Endothelial cell of umbilical vein (primary cell): ENCODE measurements at regions not wholly inside any gene's neighbourhood (a gene's known extent, or its start where the extent isn't known, plus 50 kb on each side); places are given as distances from the start of the nearest gene placed in this dataset.

Source experiments
- BruUV-seq: library from RNA; stranded (reverse); fragments of 400-500 nt; replicated peaks from 2 replicates; lab custom pipeline; 2021; lab: Mats Ljungman, UMichigan
- CTCF ChIA-PET: fragments of 300-600, 350-600 bp; sonication (Branson Sonifier 250); formaldehyde crosslinking; loops from one replicate; lab custom pipeline; 2021; ENCODE audit warnings: antibody characterized with exemption, inconsistent platforms; lab: Charles Lee
- POLR2A ChIA-PET: fragments of 300-600, 350-600 bp; sonication (Branson Sonifier 250); formaldehyde crosslinking; loops from one replicate; lab custom pipeline; 2021; ENCODE audit warnings: antibody characterized with exemption, inconsistent platforms; lab: Charles Lee
- DNase-seq: peaks from one replicate; pipeline ENCODE4 v3.0.0-alpha.2; 2011; ENCODE audit warnings: low read depth, low spot score
- FAIRE-seq: peaks from 2 replicates; lab custom pipeline; 2011; peaks lifted over from hg19 to GRCh38; lab: Jason Lieb, UNC
- H2AFZ ChIP-seq: 2 replicates; pipeline ENCODE4 v1.6.0; 2012; ENCODE audit warnings: low read depth, low read length, control low read depth, inconsistent platforms
- H3K27ac ChIP-seq: 2 replicates; pipeline ENCODE4 v1.5.1; 2011; ENCODE audit warnings: low read depth, mild to moderate bottlenecking, control low read depth, low read length, moderate library complexity; ENCODE audit not compliant: insufficient read depth
- H3K27me3 ChIP-seq, 2 experiments: 2 replicates each; pipeline versions ENCODE4 v1.6.0 to v1.6.1; 2011; ENCODE audit warnings: low read length in 2 of 2, mixed read lengths in 1 of 2; ENCODE audit not compliant: control insufficient read depth in 2 of 2, insufficient read depth in 2 of 2
- H3K36me3 ChIP-seq, 2 experiments: 2 replicates in 1 of 2; 3 replicates in 1 of 2; pipeline ENCODE4 v1.5.1; 2011; ENCODE audit warnings: low read length in 2 of 2, mild to moderate bottlenecking in 1 of 2, moderate library complexity in 1 of 2; ENCODE audit not compliant: control insufficient read depth in 2 of 2, insufficient read depth in 2 of 2; ENCODE audit errors: extremely low read depth in 1 of 2
- H3K4me1 ChIP-seq: 3 replicates; pipeline ENCODE4 v1.5.1; 2011; ENCODE audit warnings: mild to moderate bottlenecking, low read length; ENCODE audit not compliant: control insufficient read depth, insufficient read depth; ENCODE audit errors: extremely low read depth
- H3K4me2 ChIP-seq: 2 replicates; pipeline ENCODE4 v1.6.1; 2011; ENCODE audit warnings: low read length, control low read depth, mixed read lengths; ENCODE audit not compliant: insufficient read depth
- H3K4me3 ChIP-seq, 3 experiments: fragments of 200-600 bp in 1 of 3; sonication (generic), shearing (Covaris generic) in 1 of 3; replicated peaks in 1 of 3; 2 replicates each; pipeline ENCODE4 v1.5.1; 2011 to 2016; ENCODE audit warnings: control low read depth in 3 of 3, low read length in 3 of 3, mild to moderate bottlenecking in 2 of 3, inconsistent platforms in 1 of 3, low read depth in 1 of 3, moderate library complexity in 1 of 3; ENCODE audit not compliant: insufficient read depth in 1 of 3
- H3K79me2 ChIP-seq: 2 replicates; pipeline ENCODE4 v1.6.0; 2012; ENCODE audit warnings: low read length, inconsistent platforms; ENCODE audit not compliant: control insufficient read depth, insufficient read depth
- H3K9ac ChIP-seq: replicated peaks from 2 replicates; pipeline ENCODE3; 2011; ENCODE audit warnings: low read length, control low read depth; ENCODE audit not compliant: insufficient read depth; ENCODE audit errors: extremely low read depth
- H3K9me1 ChIP-seq: replicated peaks from 3 replicates; pipeline ENCODE4 v1.6.0; 2011; ENCODE audit warnings: mild to moderate bottlenecking, low read length; ENCODE audit not compliant: control insufficient read depth, insufficient read depth; ENCODE audit errors: extremely low read depth
- H3K9me3 ChIP-seq: replicated peaks from 2 replicates; pipeline ENCODE4 v1.5.1; 2012; ENCODE audit warnings: low read length, inconsistent platforms; ENCODE audit not compliant: control insufficient read depth, insufficient read depth
- H4K20me1 ChIP-seq: replicated peaks from 2 replicates; pipeline ENCODE3; 2011; ENCODE audit warnings: mild to moderate bottlenecking, low read length; ENCODE audit not compliant: control insufficient read depth, insufficient read depth; ENCODE audit errors: extremely low read depth
- CTCF ChIP-seq, 2 donors: IDR thresholded peaks; 1 replicate in 1 of 2; 2 replicates in 1 of 2; pipeline ENCODE4 v1.5.1; 2011; ENCODE audit warnings: low read length in 2 of 2, mild to moderate bottlenecking in 2 of 2, moderate library complexity in 2 of 2, control low read depth in 1 of 2, inconsistent platforms in 1 of 2, low read depth in 1 of 2; ENCODE audit not compliant: insufficient read depth in 1 of 2; ENCODE audit errors: extremely low read depth in 1 of 2
- EZH2 ChIP-seq: IDR thresholded peaks from 2 replicates; pipeline ENCODE4 v1.6.1; 2012; ENCODE audit warnings: borderline replicate concordance, low read depth, mild to moderate bottlenecking, moderate library complexity, low read length, inconsistent platforms; ENCODE audit not compliant: severe bottlenecking
- FOS ChIP-seq: IDR thresholded peaks from 2 replicates; pipeline ENCODE4 v1.6.1; 2011; ENCODE audit warnings: mild to moderate bottlenecking, low read length, moderate library complexity, borderline replicate concordance; ENCODE audit not compliant: insufficient read depth
- JUN ChIP-seq: IDR thresholded peaks from 2 replicates; pipeline ENCODE4 v1.6.1; 2011; ENCODE audit warnings: borderline replicate concordance, low read depth; ENCODE audit not compliant: insufficient read length, insufficient read depth
- MYC ChIP-seq: IDR thresholded peaks from one replicate; pipeline ENCODE4 v1.6.1; 2011; ENCODE audit warnings: mild to moderate bottlenecking, low read depth, low read length
- POLR2A ChIP-seq: IDR thresholded peaks from 2 replicates; pipeline ENCODE4 v1.6.1; 2012; ENCODE audit warnings: low read depth, mild to moderate bottlenecking, control low read depth, low read length
- POLR2AphosphoS5 ChIP-seq: IDR thresholded peaks from 2 replicates; pipeline ENCODE4 v1.6.1; 2012; ENCODE audit warnings: low read depth, mild to moderate bottlenecking, control low read depth, low read length, moderate library complexity; ENCODE audit not compliant: insufficient read depth
- dilution Hi-C: fragments of 300-500 bp; cut with MboI; formaldehyde crosslinking; loops from one replicate; pipeline ENCODE4 v1.15.0; 2019; ENCODE audit warnings: low sequenced_read_pairs; ENCODE audit not compliant: extremely low pct_ligation_motif_present
- intact Hi-C: fragments of 100-400 bp; cut with micrococcal nuclease; formaldehyde crosslinking; loops from one replicate; pipeline ENCODE4 v1.10.0; 2022

- no peaks in the 10 kb centered on the region for H3K36me3 ChIP-seq
- no peak for DNase-seq
- peaks cover 0 to 2% of the 10 kb centered on the region in 2 experiments for H3K27me3 ChIP-seq
- TF ChIP-seq MYC (no peak), CTCF (IDR thresholded peaks at IDR 0.05; ENCODE audit: extremely low read depth in 1 of 2, insufficient read depth in 1 of 2, low read depth in 1 of 2, low read length in 2 of 2) (no peak), POLR2A (no peak), JUN (no peak), EZH2 (no peak), FOS (no peak), POLR2AphosphoS5 (no peak)
- ChIA-PET CTCF (interaction anchor here (1.0 kb wide), 1 partner anchor 21 kb away, joined by 3 read pairs; no protein-coding TSS in a partner anchor), POLR2A (no interaction called here)
- BruUV-seq, result no TSS peak
- H3K4me1 ChIP-seq, result no peaks in the 10 kb centered on the region
- no peak overlapping the region for H3K9ac ChIP-seq
- H2AFZ ChIP-seq, result no peak overlapping the region
- H3K9me3 ChIP-seq, result no peaks in the 10 kb centered on the region
- H4K20me1 ChIP-seq, result no peaks in the 10 kb centered on the region
- H3K4me2 ChIP-seq, result no peak overlapping the region
- dilution Hi-C loops (no loop called here), intact Hi-C loops (no loop called here)
- no peaks in the 10 kb centered on the region for H3K9me1 ChIP-seq
- FAIRE-seq, result no peak
- H3K4me3 ChIP-seq, result no peak overlapping the region
- no peak overlapping the region for H3K27ac ChIP-seq
- H3K79me2 ChIP-seq, result no peaks in the 10 kb centered on the region
Observed at GRCh38 chr21:15278279-15278678, 213.5 kb upstream of the NRIP1 start.
